ENCODE measurements at regions not wholly inside any gene's neighbourhood (a gene's known extent, or its start where the extent isn't known, plus 50 kb on each side); places are given as distances from the start of the nearest gene placed in this dataset.

- H3K4me1 Mint-ChIP-seq (ENCODE audit: low read depth, unreplicated experiment), result no peaks in the 10 kb centered on the region
- H3K27ac ChIP-seq (ENCODE audit: low read depth, low read length), result no peak overlapping the region
- H3K27ac Mint-ChIP-seq (ENCODE audit: unreplicated experiment), result no peak overlapping the region
- H3K4me2 ChIP-seq (ENCODE audit: low read length), result no peak overlapping the region
- FAIRE-seq (no peak), DNase-seq (ENCODE audit: low read depth) (no peak)
- H4K20me1 ChIP-seq (ENCODE audit: insufficient read depth, low read length), result no peaks in the 10 kb centered on the region
- H3K4me3 Mint-ChIP-seq (ENCODE audit: unreplicated experiment), result no peak overlapping the region
- no peaks in the 10 kb centered on the region for H3K27me3 ChIP-seq (ENCODE audit: insufficient read depth, low read length)
- H3K36me3 Mint-ChIP-seq (ENCODE audit: low read depth, unreplicated experiment), result no peaks in the 10 kb centered on the region
- no peak overlapping the region for H3K4me3 ChIP-seq (ENCODE audit: insufficient read depth, low read depth, low read length)
- H3K79me2 ChIP-seq (ENCODE audit: insufficient read depth, low read length), result no peaks in the 10 kb centered on the region
- TF ChIP-seq CTCF (IDR thresholded peaks at IDR 0.05; ENCODE audit: insufficient read depth, low read depth, low read length) (no peak), EZH2 (IDR thresholded peaks at IDR 0.05; ENCODE audit: insufficient read depth, low read length) (no peak)
- no peak overlapping the region for H3K9ac ChIP-seq (ENCODE audit: low read length)
- H3K9me3 Mint-ChIP-seq (ENCODE audit: unreplicated experiment), result no peaks in the 10 kb centered on the region
- H3K36me3 ChIP-seq (ENCODE audit: insufficient read depth, low read length), result no peaks in the 10 kb centered on the region
- H2AFZ ChIP-seq (ENCODE audit: low read depth, low read length), result no peak overlapping the region
- H3K27me3 Mint-ChIP-seq (ENCODE audit: low read depth, unreplicated experiment), result no peaks in the 10 kb centered on the region
- H3K9me3 ChIP-seq (ENCODE audit: insufficient read depth, low read depth, low read length), result no peaks in the 10 kb centered on the region
- H3K4me1 ChIP-seq (ENCODE audit: insufficient read depth, low read length), result no peaks in the 10 kb centered on the region
Observed at GRCh38 chr4:126583509-126583908, 1049.2 kb upstream of the INTU start.

DNA sequence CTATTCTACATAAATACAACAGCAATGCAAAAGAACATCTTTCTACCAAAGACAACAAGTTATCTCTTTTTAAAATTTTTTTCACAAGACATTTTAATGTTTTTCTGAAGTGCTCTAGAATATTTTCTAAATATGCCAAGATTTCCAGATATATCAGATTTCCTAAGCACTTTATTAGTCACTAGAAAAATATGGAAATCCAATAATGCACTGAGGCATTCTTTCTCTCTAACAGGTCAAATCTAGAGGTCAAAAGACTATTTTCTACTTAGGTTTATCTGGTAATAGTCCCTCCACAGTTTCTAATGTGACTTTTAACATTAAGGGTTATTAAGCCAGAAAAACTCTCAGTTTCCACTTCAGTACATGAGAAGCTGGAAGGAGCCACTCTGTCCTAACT, 1041.2 kb upstream of the INTU start:
- Histone ChIP-seq H2AFZ (ENCODE audit: low read depth, low read length) (no peak overlapping the region), H3K27ac (ENCODE audit: low read depth, low read length) (no peak overlapping the region), H4K20me1 (ENCODE audit: insufficient read depth, low read length) (no peaks in the 10 kb centered on the region), H3K4me2 (ENCODE audit: low read length) (no peak overlapping the region), H3K4me1 (ENCODE audit: insufficient read depth, low read length) (no peaks in the 10 kb centered on the region), H3K9ac (ENCODE audit: low read length) (no peak overlapping the region), H3K36me3 (ENCODE audit: insufficient read depth, low read length) (no peaks in the 10 kb centered on the region), H3K79me2 (ENCODE audit: insufficient read depth, low read length) (no peaks in the 10 kb centered on the region), H3K9me3 (ENCODE audit: insufficient read depth, low read depth, low read length) (no peaks in the 10 kb centered on the region), H3K4me3 (ENCODE audit: insufficient read depth, low read depth, low read length) (no peak overlapping the region), H3K27me3 (ENCODE audit: insufficient read depth, low read length) (no peaks in the 10 kb centered on the region)
- Mint-ChIP-seq H3K4me3 (ENCODE audit: unreplicated experiment) (no peak overlapping the region), H3K36me3 (ENCODE audit: low read depth, unreplicated experiment) (no peaks in the 10 kb centered on the region), H3K4me1 (ENCODE audit: low read depth, unreplicated experiment) (peaks cover 5% of the 10 kb centered on the region), H3K9me3 (ENCODE audit: unreplicated experiment) (no peaks in the 10 kb centered on the region), H3K27ac (ENCODE audit: unreplicated experiment) (no peak overlapping the region), H3K27me3 (ENCODE audit: low read depth, unreplicated experiment) (no peaks in the 10 kb centered on the region)
- TF ChIP-seq CTCF (IDR thresholded peaks at IDR 0.05; ENCODE audit: insufficient read depth, low read depth, low read length), result no peak
- no peak for TF ChIP-seq EZH2 (IDR thresholded peaks at IDR 0.05; ENCODE audit: insufficient read depth, low read length)
- no peak for FAIRE-seq
- DNase-seq (ENCODE audit: low read depth), result no peak

DNA sequence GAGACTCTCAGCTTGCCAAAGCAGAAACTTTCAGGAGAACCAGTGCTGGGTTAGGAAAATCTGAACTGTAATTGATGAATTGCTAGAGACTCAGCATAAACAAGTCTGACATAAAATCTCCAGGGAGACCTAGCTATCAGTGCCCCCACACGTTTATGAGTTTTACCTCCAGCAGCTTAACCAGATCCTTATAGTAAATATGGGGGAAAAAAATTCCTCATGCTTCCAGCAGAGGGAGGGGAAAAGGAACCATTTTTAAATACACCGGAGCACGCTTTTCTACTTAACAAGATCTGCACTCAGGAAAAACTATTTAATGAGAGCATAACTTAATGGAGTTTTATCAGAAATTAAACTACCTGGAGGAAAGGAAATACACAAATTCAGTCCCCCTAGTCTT, 1040.7 kb upstream of the INTU start:
- no peaks in the 10 kb centered on the region for H3K36me3 ChIP-seq (ENCODE audit: insufficient read depth, low read length)
- Mint-ChIP-seq H3K27ac (ENCODE audit: unreplicated experiment) (no peak overlapping the region), H3K4me3 (ENCODE audit: unreplicated experiment) (no peak overlapping the region), H3K9me3 (ENCODE audit: unreplicated experiment) (no peaks in the 10 kb centered on the region), H3K4me1 (ENCODE audit: low read depth, unreplicated experiment) (peaks cover 5% of the 10 kb centered on the region), H3K36me3 (ENCODE audit: low read depth, unreplicated experiment) (no peaks in the 10 kb centered on the region), H3K27me3 (ENCODE audit: low read depth, unreplicated experiment) (no peaks in the 10 kb centered on the region)
- no peaks in the 10 kb centered on the region for H3K79me2 ChIP-seq (ENCODE audit: insufficient read depth, low read length)
- TF ChIP-seq CTCF (IDR thresholded peaks at IDR 0.05; ENCODE audit: insufficient read depth, low read depth, low read length) (peak; percentile 53), EZH2 (IDR thresholded peaks at IDR 0.05; ENCODE audit: insufficient read depth, low read length) (no peak)
- no peaks in the 10 kb centered on the region for H3K9me3 ChIP-seq (ENCODE audit: insufficient read depth, low read depth, low read length)
- H3K27me3 ChIP-seq (ENCODE audit: insufficient read depth, low read length), result no peaks in the 10 kb centered on the region
- FAIRE-seq, result no peak
- no peak overlapping the region for H2AFZ ChIP-seq (ENCODE audit: low read depth, low read length)
- H3K4me3 ChIP-seq (ENCODE audit: insufficient read depth, low read depth, low read length), result no peak overlapping the region
- H4K20me1 ChIP-seq (ENCODE audit: insufficient read depth, low read length), result no peaks in the 10 kb centered on the region
- no peaks in the 10 kb centered on the region for H3K4me1 ChIP-seq (ENCODE audit: insufficient read depth, low read length)
- H3K4me2 ChIP-seq (ENCODE audit: low read length), result no peak overlapping the region
- H3K9ac ChIP-seq (ENCODE audit: low read length), result no peak overlapping the region
- no peak for DNase-seq (ENCODE audit: low read depth)
- no peak overlapping the region for H3K27ac ChIP-seq (ENCODE audit: low read depth, low read length)
